Lower lobe of right lung (tissue), 2 donors: ENCODE measurements at regions not wholly inside any gene's neighbourhood (a gene's known extent, or its start where the extent isn't known, plus 50 kb on each side); places are given as distances from the start of the nearest gene placed in this dataset.

Experiments used
- ATAC-seq, 2 donors: fragments of 200-7000 bp; cut with Tn5 transposase; one replicate each; pipeline ENCODE4 v1.9.1; 2020 to 2022; ENCODE audit warnings: mild to moderate bottlenecking in 2 of 2, moderate library complexity in 2 of 2
- DNase-seq: peaks from one replicate; pipeline ENCODE4 v3.0.0-alpha.2; 2020
- H3K27ac ChIP-seq: fragments of 200-600 bp; one replicate; pipeline ENCODE4 v1.8.0; 2022
- H3K27me3 ChIP-seq: fragments of 200-600 bp; one replicate; pipeline ENCODE4 v1.8.0; 2022; ENCODE audit warnings: low read depth
- H3K36me3 ChIP-seq: fragments of 200-600 bp; one replicate; pipeline ENCODE4 v1.8.0; 2022; ENCODE audit warnings: mild to moderate bottlenecking
- H3K4me1 ChIP-seq: fragments of 200-600 bp; one replicate; pipeline ENCODE4 v1.8.0; 2022
- H3K4me3 ChIP-seq: fragments of 200-600 bp; one replicate; pipeline ENCODE4 v1.8.0; 2022; ENCODE audit warnings: mild to moderate bottlenecking
- H3K9me3 ChIP-seq: fragments of 200-600 bp; one replicate; pipeline ENCODE4 v1.8.0; 2022
- intact Hi-C: fragments of 100-400 bp; cut with DNase I; formaldehyde crosslinking; loops from one replicate; pipeline ENCODE4 v1.11.0; 2022
- TF ChIP-seq, protein P1 (sequence below): fragments of 200-600 bp; IDR thresholded peaks from one replicate; pipeline ENCODE4 v1.8.0; 2022; ENCODE audit warnings: antibody characterized with exemption, mild to moderate bottlenecking
- donor health status: DM: no; HTN: yes; CAD: no; lungs with severe emphysema.

- DNase-seq, result no peak
- no peaks in the 10 kb centered on the region for H3K4me1 ChIP-seq
- no peak overlapping the region for H3K27ac ChIP-seq
- intact Hi-C loops, result no loop called here
- no peaks in the 10 kb centered on the region for H3K9me3 ChIP-seq
- no peak overlapping the region for H3K4me3 ChIP-seq
- TF ChIP-seq, protein P1, sequence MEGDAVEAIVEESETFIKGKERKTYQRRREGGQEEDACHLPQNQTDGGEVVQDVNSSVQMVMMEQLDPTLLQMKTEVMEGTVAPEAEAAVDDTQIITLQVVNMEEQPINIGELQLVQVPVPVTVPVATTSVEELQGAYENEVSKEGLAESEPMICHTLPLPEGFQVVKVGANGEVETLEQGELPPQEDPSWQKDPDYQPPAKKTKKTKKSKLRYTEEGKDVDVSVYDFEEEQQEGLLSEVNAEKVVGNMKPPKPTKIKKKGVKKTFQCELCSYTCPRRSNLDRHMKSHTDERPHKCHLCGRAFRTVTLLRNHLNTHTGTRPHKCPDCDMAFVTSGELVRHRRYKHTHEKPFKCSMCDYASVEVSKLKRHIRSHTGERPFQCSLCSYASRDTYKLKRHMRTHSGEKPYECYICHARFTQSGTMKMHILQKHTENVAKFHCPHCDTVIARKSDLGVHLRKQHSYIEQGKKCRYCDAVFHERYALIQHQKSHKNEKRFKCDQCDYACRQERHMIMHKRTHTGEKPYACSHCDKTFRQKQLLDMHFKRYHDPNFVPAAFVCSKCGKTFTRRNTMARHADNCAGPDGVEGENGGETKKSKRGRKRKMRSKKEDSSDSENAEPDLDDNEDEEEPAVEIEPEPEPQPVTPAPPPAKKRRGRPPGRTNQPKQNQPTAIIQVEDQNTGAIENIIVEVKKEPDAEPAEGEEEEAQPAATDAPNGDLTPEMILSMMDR, result no peak
- no peaks in the 10 kb centered on the region for H3K36me3 ChIP-seq
- ATAC-seq, result no peak
- H3K27me3 ChIP-seq, result peaks cover 9% of the 10 kb centered on the region
Measured at GRCh38 chr1:30423570-30423969, 299.8 kb downstream of the MATN1 start.

DNA sequence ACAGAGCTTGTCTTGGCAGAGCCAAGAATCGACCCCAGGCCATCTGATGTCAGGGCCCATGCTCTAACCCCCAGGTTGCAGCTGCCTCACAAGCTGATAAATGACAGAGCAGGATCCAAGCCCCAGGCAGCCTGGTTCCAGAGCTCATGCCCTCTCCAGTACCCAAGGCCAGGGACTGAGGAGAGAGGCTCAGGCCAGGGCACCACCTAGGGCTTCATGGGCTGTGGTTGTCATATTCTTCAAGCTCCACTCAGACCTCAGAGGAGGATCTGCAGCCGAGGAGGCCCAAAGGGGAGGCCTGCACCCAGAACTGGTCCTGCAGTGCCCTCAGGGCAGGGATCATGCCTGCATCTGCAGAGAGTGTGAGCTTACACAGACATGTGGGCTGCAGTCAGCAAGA is 301.1 kb downstream of the MATN1 start:
- DNase-seq (no peak), ATAC-seq (no peak)
- Histone ChIP-seq H3K27me3 (peaks cover 9% of the 10 kb centered on the region), H3K27ac (no peak overlapping the region), H3K4me1 (no peaks in the 10 kb centered on the region), H3K9me3 (no peaks in the 10 kb centered on the region), H3K4me3 (no peak overlapping the region), H3K36me3 (no peaks in the 10 kb centered on the region)
- intact Hi-C loops, result no loop called here
- TF ChIP-seq, protein P1, result no peak

- ATAC-seq (no peak), DNase-seq (no peak)
- Histone ChIP-seq H3K27me3 (peaks cover 10% of the 10 kb centered on the region), H3K4me1 (no peaks in the 10 kb centered on the region), H3K27ac (no peak overlapping the region), H3K9me3 (no peaks in the 10 kb centered on the region), H3K4me3 (no peak overlapping the region), H3K36me3 (no peaks in the 10 kb centered on the region)
- TF ChIP-seq, protein P1, result no peak
- intact Hi-C loops, result no loop called here
Measured at GRCh38 chr1:30420519-30421050, 302.8 kb downstream of the MATN1 start.

- Histone ChIP-seq H3K27ac (no peak overlapping the region), H3K4me1 (no peaks in the 10 kb centered on the region), H3K36me3 (no peaks in the 10 kb centered on the region), H3K9me3 (no peaks in the 10 kb centered on the region), H3K27me3 (peaks cover 15% of the 10 kb centered on the region), H3K4me3 (no peak overlapping the region)
- TF ChIP-seq, protein P1, result no peak
- DNase-seq, result no peak
- ATAC-seq, result no peak
- intact Hi-C loops, result no loop called here
Measured at GRCh38 chr1:30419831-30420230, 303.6 kb downstream of the MATN1 start.

DNA sequence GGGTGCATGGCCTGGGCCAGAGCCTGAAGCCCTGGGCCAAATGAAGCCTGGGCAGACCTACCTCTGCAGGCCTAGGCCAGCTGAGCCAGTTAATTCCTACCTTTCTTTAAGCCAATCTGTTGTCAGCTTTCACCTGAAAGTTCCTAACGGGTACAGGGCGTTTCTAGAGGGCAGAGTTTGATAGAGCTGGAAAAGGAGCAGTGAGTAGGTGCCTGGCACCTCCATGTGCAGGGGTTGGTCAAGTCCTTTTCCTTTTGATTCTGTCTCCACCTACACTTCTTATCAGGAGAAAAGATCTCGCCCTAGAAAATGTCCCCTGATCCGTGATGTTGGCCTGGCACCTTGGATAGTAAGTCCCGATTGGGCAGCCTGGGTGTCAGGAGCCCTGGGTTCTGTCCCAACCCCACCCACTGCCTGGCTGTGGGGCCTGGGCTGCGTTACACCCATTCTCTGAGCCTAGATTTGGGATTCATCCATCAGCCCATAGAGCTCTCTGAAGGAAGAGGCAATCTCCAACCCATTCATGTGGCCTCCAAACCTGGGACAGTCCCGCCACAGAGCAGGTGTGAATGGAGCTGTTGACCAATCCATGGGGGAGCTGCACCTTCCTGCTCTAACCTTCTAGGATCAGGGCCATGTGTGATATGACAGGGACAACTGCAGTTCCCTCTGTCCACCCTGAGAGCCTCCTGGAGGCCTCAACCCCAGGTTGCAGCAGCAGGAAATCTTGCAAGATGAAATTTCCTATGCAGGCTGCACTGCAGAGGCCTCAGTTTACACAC is 304.3 kb downstream of the MATN1 start:
- H3K36me3 ChIP-seq, result no peaks in the 10 kb centered on the region
- ATAC-seq (no peak), DNase-seq (no peak)
- H3K4me3 ChIP-seq, result no peak overlapping the region
- TF ChIP-seq, protein P1, result no peak
- no peaks in the 10 kb centered on the region for H3K9me3 ChIP-seq
- peaks cover 15% of the 10 kb centered on the region for H3K27me3 ChIP-seq
- intact Hi-C loops, result no loop called here
- no peaks in the 10 kb centered on the region for H3K4me1 ChIP-seq
- H3K27ac ChIP-seq, result no peak overlapping the region
